Heart left ventricle (tissue), 13 donors: ENCODE measurements at regions not wholly inside any gene's neighbourhood (a gene's known extent, or its start where the extent isn't known, plus 50 kb on each side); places are given as distances from the start of the nearest gene placed in this dataset.

Experiments used
- POLR2A ChIP-seq, 2 donors: fragments of 450-650 bp; IDR thresholded peaks; one replicate each; pipeline ENCODE4 v1.6.1; 2017; ENCODE audit warnings: antibody characterized with exemption in 2 of 2, mild to moderate bottlenecking in 2 of 2, moderate library complexity in 2 of 2
- TF ChIP-seq, protein P1 (sequence below), 12 donors: fragments of 200-600 bp; sonication (generic) in 4 of 12; IDR thresholded peaks; one replicate each; pipeline versions ENCODE4 v1.5.0 to v1.8.0; 2018 to 2022; ENCODE audit warnings: antibody characterized with exemption in 12 of 12, mild to moderate bottlenecking in 5 of 12
- donor health status: ischemic (EF 13 %, LVEDD 7.1; RV severe dilation, severe dysfunction).
- donor health status: DM: no; HTN: yes; CAD: no.
- donor health status: DM: no; HTN: no; CAD: no.
- donor health status: ischemic (EF 25% LVEDD 6.9; RV normal size, moderate dysfunction).
- donor health status: ischemic (EF 25% LVEDD 5.7; RV mildly dilated, moderate dysfunction).
- donor health status: ischemic (EF 35%, LVEDD 5.7; RV mildly dilated, moderate dysfunction).
- donor health status: nonischemic (EF 11% LVEDD 7.7; RV severe dilation, severe dysfunction).
- donor health status: DM: yes; HTN: yes; CAD: no.
- donor health status: PGD.
- donor health status: ischemic (EF 29% LVEDD 5.4; RV normal size, mild dysfunction).
- donor health status: nonischemic (EF 23%, LVEDD 6.1; RV moderate dilation, normal function).

GRCh38 chrX:138011468-138011867, 445.5 kb downstream of the ZIC3 start:
- TF ChIP-seq, protein P1, sequence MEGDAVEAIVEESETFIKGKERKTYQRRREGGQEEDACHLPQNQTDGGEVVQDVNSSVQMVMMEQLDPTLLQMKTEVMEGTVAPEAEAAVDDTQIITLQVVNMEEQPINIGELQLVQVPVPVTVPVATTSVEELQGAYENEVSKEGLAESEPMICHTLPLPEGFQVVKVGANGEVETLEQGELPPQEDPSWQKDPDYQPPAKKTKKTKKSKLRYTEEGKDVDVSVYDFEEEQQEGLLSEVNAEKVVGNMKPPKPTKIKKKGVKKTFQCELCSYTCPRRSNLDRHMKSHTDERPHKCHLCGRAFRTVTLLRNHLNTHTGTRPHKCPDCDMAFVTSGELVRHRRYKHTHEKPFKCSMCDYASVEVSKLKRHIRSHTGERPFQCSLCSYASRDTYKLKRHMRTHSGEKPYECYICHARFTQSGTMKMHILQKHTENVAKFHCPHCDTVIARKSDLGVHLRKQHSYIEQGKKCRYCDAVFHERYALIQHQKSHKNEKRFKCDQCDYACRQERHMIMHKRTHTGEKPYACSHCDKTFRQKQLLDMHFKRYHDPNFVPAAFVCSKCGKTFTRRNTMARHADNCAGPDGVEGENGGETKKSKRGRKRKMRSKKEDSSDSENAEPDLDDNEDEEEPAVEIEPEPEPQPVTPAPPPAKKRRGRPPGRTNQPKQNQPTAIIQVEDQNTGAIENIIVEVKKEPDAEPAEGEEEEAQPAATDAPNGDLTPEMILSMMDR (IDR thresholded peaks at IDR 0.05): no peak
- TF ChIP-seq POLR2A (IDR thresholded peaks at IDR 0.05): no peak
